ENCODE measurements at regions not wholly inside any gene's neighbourhood (a gene's known extent, or its start where the extent isn't known, plus 50 kb on each side); places are given as distances from the start of the nearest gene placed in this dataset.

DNA sequence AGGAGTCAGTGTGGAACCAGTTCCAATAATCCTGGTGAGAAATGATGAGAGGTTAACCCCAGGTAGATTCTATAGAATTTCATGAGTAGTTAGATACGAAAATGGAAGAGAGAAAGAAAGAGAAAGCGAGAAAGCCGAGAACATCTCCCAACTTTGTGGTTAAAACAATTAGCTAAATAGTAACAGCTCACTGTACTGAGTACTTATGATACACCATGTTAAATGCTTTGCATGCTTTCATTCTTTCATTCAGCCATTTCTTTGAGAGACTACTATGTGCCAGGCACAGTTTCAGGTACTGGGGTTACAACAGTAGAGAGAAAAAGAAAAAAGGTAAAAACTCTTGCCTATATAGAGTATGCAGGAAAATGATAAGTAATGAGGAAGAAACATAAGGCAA lies 109.7 kb upstream of the SYT6 start:
- TF ChIP-seq FOXA1 (IDR thresholded peaks at IDR 0.05): no peak
- no peak for TF ChIP-seq FOXK2 (IDR thresholded peaks at IDR 0.05)
- TF ChIP-seq TARDBP (IDR thresholded peaks at IDR 0.05): no peak
- no peak for TF ChIP-seq SP1 (IDR thresholded peaks at IDR 0.05)
- no peak for TF ChIP-seq ELF4 (IDR thresholded peaks at IDR 0.05)
- TF ChIP-seq BHLHE40 (IDR thresholded peaks at IDR 0.05; ENCODE audit: borderline replicate concordance): no peak
- TF ChIP-seq FOXM1 (IDR thresholded peaks at IDR 0.05; ENCODE audit: borderline replicate concordance): no peak
- TF ChIP-seq NFRKB (IDR thresholded peaks at IDR 0.05): no peak
- TF ChIP-seq CTBP1 (IDR thresholded peaks at IDR 0.05; ENCODE audit: borderline replicate concordance): no peak
- TF ChIP-seq, protein P1, sequence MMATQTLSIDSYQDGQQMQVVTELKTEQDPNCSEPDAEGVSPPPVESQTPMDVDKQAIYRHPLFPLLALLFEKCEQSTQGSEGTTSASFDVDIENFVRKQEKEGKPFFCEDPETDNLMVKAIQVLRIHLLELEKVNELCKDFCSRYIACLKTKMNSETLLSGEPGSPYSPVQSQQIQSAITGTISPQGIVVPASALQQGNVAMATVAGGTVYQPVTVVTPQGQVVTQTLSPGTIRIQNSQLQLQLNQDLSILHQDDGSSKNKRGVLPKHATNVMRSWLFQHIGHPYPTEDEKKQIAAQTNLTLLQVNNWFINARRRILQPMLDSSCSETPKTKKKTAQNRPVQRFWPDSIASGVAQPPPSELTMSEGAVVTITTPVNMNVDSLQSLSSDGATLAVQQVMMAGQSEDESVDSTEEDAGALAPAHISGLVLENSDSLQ (IDR thresholded peaks at IDR 0.05): no peak
- no peak for TF ChIP-seq HDGF (IDR thresholded peaks at IDR 0.05; ENCODE audit: borderline replicate concordance)
- no peak for TF ChIP-seq ZNF384 (IDR thresholded peaks at IDR 0.05)
- TF ChIP-seq L3MBTL2 (conservative IDR thresholded peaks at IDR 0.05): no peak
- TF ChIP-seq ARNT (IDR thresholded peaks at IDR 0.05): no peak
- no peak for TF ChIP-seq LEF1 (IDR thresholded peaks at IDR 0.05; ENCODE audit: borderline replicate concordance)
- TF ChIP-seq SUZ12 (IDR thresholded peaks at IDR 0.05): no peak
- no peak for DNase-seq (ENCODE audit: extremely low spot score)
- ChIA-PET POLR2A (no interaction called here), CTCF (no interaction called here)

DNA sequence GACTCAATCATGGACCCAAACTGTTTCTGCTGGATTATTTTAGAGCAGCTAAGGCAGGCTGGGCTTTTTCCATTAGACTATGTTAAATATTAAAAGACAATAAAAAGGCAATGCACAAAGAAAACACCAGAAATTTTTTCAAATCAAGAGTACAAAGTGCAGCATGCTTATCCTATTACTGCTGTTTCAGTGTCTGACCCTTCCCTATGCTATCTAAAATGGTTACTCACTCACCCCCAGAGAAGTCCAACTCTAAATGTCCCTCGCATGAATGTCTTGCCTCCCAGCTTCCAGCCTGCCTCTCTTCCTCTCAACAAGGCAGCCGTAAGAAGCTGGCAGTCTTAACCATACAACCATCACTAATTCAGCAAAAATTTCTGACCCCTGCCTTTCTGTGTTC lies 108.7 kb upstream of the SYT6 start:
- POLR2A ChIA-PET: no interaction called here
- CTCF ChIA-PET: interaction anchor here (0.6 kb wide), 1 partner anchor 261 kb away, joined by 3 read pairs; no protein-coding TSS in a partner anchor
- no peak for TF ChIP-seq HDGF (IDR thresholded peaks at IDR 0.05; ENCODE audit: borderline replicate concordance)
- no peak for TF ChIP-seq NFRKB (IDR thresholded peaks at IDR 0.05)
- no peak for TF ChIP-seq FOXA1 (IDR thresholded peaks at IDR 0.05)
- TF ChIP-seq FOXK2 (IDR thresholded peaks at IDR 0.05): no peak
- TF ChIP-seq ARNT (IDR thresholded peaks at IDR 0.05): no peak
- TF ChIP-seq ZNF384 (IDR thresholded peaks at IDR 0.05): no peak
- no peak for TF ChIP-seq L3MBTL2 (conservative IDR thresholded peaks at IDR 0.05)
- TF ChIP-seq CTBP1 (IDR thresholded peaks at IDR 0.05; ENCODE audit: borderline replicate concordance): no peak
- TF ChIP-seq LEF1 (IDR thresholded peaks at IDR 0.05; ENCODE audit: borderline replicate concordance): no peak
- DNase-seq (ENCODE audit: extremely low spot score): no peak

DNA sequence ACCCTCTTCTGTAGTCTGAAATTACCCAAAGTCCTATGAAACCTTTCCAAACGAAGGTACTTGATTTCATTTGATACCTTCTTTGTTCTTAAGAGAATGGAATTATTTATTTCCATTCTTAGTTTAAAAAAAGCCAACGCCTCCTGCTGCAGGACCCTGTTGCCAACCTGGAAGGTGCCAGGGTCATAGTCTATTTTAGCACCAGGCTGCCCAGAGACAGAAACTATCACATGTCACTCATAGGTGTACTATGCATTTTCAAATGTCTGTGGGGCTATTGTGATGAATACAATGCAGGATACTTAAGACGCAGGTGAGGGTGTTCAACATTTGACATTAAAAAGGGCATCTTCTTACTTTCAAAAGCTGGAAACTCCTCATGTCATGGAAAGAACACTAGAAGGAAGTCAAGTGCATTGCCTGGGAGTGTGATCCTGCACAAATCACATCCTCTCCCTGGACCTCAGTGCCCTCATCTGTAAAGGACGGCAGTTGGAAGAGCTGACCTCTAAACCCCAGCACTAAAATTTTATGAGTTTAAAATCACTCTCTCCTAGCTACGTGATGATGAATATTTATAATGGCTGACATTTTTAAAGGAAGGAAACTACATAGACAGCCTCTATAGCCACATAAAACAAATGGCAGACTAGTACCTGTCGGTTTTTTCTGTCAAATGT lies 107.3 kb upstream of the SYT6 start:
- no peak for TF ChIP-seq SP1 (IDR thresholded peaks at IDR 0.05)
- no peak for TF ChIP-seq FOXA1 (IDR thresholded peaks at IDR 0.05)
- no peak for TF ChIP-seq HDGF (IDR thresholded peaks at IDR 0.05; ENCODE audit: borderline replicate concordance)
- TF ChIP-seq, protein P1 (IDR thresholded peaks at IDR 0.05): no peak
- TF ChIP-seq LEF1 (IDR thresholded peaks at IDR 0.05; ENCODE audit: borderline replicate concordance): no peak
- no peak for TF ChIP-seq TARDBP (IDR thresholded peaks at IDR 0.05)
- no peak for DNase-seq (ENCODE audit: extremely low spot score)
- ChIA-PET POLR2A (no interaction called here), CTCF (no interaction called here)

DNA sequence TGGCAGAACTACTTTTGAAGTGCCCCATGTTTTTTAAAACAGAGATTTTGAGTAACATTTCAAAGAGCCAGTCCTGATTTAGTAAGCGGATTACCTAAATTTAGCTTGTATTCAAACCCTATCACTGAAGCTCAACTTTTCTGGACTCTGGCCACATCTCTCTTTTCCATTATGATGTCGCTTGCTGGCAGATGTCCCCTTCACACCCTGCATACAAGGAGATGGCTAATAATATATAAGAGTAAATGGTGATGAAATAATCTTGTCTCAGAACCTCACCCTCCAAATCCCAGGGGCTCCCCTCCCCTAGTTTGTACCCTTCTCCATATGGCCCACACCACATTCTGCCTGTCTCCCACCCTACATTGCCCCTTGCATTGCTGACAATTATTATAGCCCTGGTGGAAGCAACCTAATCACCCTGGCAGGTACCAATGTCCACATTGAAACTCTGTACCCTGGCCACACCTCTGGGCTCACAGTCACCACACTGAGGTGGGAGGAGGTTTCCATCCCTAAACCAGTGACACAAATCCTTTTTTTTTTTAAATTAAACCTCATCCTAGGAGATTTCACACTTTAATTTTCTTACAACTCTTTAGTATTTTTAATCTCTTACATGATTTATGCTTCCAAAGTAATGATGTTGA lies 106.0 kb upstream of the SYT6 start:
- ChIA-PET CTCF (no interaction called here), POLR2A (no interaction called here)
- DNase-seq (ENCODE audit: extremely low spot score): no peak
- TF ChIP-seq FOXK2 (IDR thresholded peaks at IDR 0.05): no peak
- no peak for TF ChIP-seq L3MBTL2 (conservative IDR thresholded peaks at IDR 0.05)
- TF ChIP-seq, protein P1 (IDR thresholded peaks at IDR 0.05): no peak
- TF ChIP-seq SUZ12 (IDR thresholded peaks at IDR 0.05): no peak
- no peak for TF ChIP-seq CTBP1 (IDR thresholded peaks at IDR 0.05; ENCODE audit: borderline replicate concordance)
- TF ChIP-seq FOXA1 (IDR thresholded peaks at IDR 0.05): no peak
- no peak for TF ChIP-seq NFRKB (IDR thresholded peaks at IDR 0.05)
- TF ChIP-seq FOXM1 (IDR thresholded peaks at IDR 0.05; ENCODE audit: borderline replicate concordance): no peak
- TF ChIP-seq ELF4 (IDR thresholded peaks at IDR 0.05): no peak
- no peak for TF ChIP-seq LEF1 (IDR thresholded peaks at IDR 0.05; ENCODE audit: borderline replicate concordance)
- no peak for TF ChIP-seq TARDBP (IDR thresholded peaks at IDR 0.05)

DNA sequence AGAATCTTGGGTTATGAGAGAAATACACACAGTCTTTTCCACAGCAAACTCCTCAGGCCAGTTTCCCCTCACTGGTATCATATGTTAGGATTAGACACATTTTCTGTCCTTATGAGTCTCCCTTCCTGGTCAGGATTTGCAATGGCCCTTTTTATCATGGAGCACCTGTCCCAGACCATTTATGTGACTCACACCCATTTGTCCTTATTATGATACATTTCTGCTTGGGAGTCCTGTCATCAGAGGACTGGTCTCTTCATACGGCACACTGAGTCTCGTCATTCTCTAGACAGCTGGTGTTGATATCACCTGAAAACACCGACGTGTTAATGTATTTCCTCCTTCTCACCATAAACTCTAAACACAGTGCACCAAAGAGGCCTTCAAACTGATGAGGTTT lies 105.0 kb upstream of the SYT6 start:
- DNase-seq (ENCODE audit: extremely low spot score): no peak
- TF ChIP-seq FOXM1 (IDR thresholded peaks at IDR 0.05; ENCODE audit: borderline replicate concordance) (no peak), ZNF384 (IDR thresholded peaks at IDR 0.05) (no peak), TARDBP (IDR thresholded peaks at IDR 0.05) (no peak), ELF4 (IDR thresholded peaks at IDR 0.05) (no peak), NFRKB (IDR thresholded peaks at IDR 0.05) (no peak), CTBP1 (IDR thresholded peaks at IDR 0.05; ENCODE audit: borderline replicate concordance) (no peak), BHLHE40 (IDR thresholded peaks at IDR 0.05; ENCODE audit: borderline replicate concordance) (no peak), ARNT (IDR thresholded peaks at IDR 0.05) (no peak), SUZ12 (IDR thresholded peaks at IDR 0.05) (no peak), FOXK2 (IDR thresholded peaks at IDR 0.05) (no peak)
- TF ChIP-seq, protein P1 (IDR thresholded peaks at IDR 0.05): no peak
- ChIA-PET POLR2A (no interaction called here), CTCF (no interaction called here)
